ENCODE measurements at regions not wholly inside any gene's neighbourhood (a gene's known extent, or its start where the extent isn't known, plus 50 kb on each side); places are given as distances from the start of the nearest gene placed in this dataset.

DNA sequence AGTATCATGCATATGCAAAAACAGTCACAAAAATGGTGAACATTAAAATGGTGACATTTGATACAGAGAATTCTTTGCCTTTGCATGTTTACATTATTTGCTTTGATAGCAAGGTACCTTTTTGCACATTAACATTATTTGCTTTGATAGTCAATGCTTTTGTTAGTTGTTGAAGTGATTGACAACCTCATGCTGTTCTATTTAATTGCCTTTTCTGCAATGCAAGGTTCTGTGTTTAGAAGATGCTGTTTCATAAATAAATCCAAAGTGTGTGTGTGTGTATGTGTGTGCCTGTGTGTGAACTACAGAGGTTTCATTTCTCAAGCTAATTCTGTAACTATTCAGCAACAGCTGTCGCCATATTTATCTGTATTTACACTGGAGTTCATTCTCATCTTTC is 668.7 kb downstream of the NR2F1-AS1 start:
- DNase-seq: no peak

GRCh38 chr5:92911851-92912250 is 669.2 kb downstream of the NR2F1-AS1 start:
- DNase-seq: no peak

GRCh38 chr5:92911293-92911692 is 669.7 kb downstream of the NR2F1-AS1 start:
- DNase-seq: no peak

- no peak for DNase-seq
Measured at GRCh38 chr5:92909602-92909962, 671.4 kb downstream of the NR2F1-AS1 start.

GRCh38 chr5:92908952-92909601 is 671.9 kb downstream of the NR2F1-AS1 start:
- DNase-seq: no peak

- DNase-seq: no peak
Measured at GRCh38 chr5:92907938-92908606, 672.9 kb downstream of the NR2F1-AS1 start.

GRCh38 chr5:92906798-92907376 is 674.1 kb downstream of the NR2F1-AS1 start:
- no peak for DNase-seq

GRCh38 chr5:92904021-92904420 is 677.0 kb downstream of the NR2F1-AS1 start:
- no peak for DNase-seq

DNA sequence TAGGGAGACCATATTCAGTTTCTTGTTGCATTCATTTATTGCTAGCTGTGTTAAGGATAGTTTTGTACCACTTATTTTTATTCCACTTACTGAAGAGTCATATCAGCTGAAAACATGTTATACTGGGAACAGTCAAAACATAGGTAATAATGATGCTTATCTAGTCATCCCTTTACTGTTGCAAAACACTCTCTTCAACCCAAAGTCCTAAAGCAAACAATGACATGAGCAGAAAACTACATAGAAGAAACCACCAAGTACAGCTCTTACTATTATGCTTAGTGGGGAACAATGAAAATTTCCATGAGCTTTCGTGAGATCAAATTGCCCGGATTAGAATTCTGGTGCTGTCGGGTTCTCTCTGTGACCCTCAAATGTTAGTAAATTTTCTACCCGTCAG is 681.4 kb downstream of the NR2F1-AS1 start:
- no peak for DNase-seq

DNA sequence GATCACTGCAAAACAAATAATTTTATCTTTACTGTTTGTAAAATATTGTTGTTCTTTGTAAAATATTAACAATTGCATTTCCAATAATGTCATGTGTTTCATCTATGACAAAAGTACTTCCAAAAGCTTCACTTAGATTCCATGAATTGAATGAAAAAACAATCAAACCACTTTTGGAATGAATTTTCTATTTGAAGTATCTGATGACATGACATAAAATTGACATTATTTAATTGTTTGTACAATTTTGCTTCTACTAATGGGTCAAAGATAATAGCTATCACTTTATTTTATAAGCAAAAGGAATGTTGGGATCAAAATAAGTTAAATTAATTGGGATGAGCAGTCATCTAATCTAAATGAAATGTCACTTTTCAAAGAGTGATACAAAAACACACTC is 684.3 kb downstream of the NR2F1-AS1 start:
- no peak for DNase-seq

DNA sequence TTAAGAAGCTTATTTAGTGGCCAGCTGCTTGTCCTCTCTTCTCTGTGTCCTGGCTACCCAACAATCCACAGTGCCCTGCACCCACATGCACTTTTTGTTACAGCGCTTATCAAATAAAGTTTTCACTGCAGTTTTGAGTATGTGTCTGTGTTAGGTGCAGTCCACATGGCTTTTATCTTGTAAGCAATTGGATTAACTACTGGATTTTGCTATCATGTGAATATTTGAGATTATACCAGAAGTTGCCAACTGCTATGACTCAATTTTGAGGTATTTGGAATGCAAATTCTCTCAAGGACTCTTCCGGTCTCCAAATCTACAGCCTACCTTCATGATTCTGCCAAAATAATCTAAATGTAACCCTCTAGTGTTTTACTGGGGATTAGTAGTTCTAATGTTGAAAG is 690.2 kb downstream of the NR2F1-AS1 start:
- no peak for DNase-seq

- no peak for DNase-seq
Measured at GRCh38 chr5:92889140-92889539, 691.9 kb downstream of the NR2F1-AS1 start.

DNA sequence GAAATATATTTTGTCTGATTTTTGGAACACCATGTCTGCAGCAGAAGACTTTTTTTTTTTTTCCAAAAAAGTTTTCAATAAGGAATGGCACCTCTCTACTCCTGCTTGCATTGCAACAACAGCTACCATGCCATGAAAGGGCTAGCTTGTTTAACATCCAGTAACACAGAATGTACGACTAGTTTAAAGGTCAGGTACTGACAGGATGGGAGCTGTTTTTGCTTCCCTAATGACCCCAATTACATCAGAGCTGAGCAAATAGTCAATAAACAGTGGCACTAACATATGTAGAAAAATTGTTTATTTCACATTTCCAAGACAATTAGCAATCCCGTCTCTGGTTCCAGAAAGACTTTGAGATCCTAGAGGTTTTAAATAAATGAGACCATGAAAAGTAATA is 693.8 kb downstream of the NR2F1-AS1 start:
- DNase-seq: no peak

GRCh38 chr5:92886751-92887150 is 694.3 kb downstream of the NR2F1-AS1 start:
- no peak for DNase-seq

GRCh38 chr5:92885950-92886349 is 695.1 kb downstream of the NR2F1-AS1 start:
- DNase-seq: no peak

DNA sequence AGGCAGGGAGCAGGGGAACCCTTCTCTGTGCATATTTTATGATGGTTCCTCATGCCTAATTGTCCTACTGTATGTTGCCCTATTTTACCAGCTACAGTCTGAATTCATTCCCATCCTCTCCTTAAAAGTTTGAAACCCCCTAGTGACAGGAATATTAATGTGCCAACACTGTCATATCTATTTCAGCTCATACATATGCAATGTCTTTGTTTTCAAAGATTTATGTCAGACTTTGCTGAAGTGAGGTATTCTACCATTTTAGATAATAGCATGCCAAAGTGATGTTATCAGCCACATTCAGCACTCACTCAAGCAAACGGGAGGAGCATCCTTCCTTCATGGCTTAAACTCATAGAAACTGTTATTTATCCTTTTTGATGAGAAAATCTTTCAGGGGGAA is 696.5 kb downstream of the NR2F1-AS1 start:
- no peak for DNase-seq

GRCh38 chr5:92879806-92880543 is 701.0 kb downstream of the NR2F1-AS1 start:
- no peak for DNase-seq

GRCh38 chr5:92874790-92875189 is 706.2 kb downstream of the NR2F1-AS1 start:
- no peak for DNase-seq

GRCh38 chr5:92868442-92868841 is 712.6 kb downstream of the NR2F1-AS1 start:
- no peak for DNase-seq

DNA sequence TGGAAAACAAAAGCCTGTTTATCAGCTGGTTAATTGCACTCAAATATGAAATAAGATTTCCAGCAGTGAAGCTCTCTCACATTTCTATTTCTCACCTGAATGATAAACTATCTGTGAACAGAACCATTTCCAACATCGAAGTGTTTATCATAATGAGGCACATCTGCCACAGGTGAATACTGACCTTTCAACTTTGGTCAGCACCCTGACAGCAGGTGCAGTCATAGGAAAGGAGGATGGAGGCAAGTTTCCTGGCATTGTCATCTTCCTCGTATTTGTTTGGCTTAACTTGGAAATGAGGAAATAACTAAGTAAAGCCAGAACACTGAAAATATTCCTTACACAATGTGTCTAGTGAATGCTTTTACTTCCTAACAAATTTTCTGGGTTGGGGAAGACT is 716.4 kb downstream of the NR2F1-AS1 start:
- DNase-seq: no peak

DNA sequence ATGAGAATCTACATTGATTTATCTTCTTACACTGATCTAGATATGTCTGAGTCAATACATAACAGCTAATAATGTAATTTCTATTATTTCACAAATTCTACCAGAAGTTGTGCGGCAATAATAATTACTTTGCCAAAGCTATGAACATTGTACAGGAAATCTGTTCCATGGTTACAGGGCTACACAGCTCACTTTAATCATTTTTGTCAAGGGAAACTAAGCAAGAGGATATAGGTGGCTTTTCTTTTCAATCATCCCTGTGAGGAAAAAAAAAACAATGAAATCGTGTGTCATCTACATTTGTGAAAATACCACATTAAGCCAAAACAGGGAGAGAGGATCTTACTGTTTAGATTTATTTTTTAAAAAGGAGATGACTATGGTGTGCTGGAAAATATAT is 717.4 kb downstream of the NR2F1-AS1 start:
- DNase-seq: no peak

GRCh38 chr5:92861531-92862285 is 719.3 kb downstream of the NR2F1-AS1 start:
- DNase-seq: no peak

GRCh38 chr5:92860061-92860460 is 721.0 kb downstream of the NR2F1-AS1 start:
- no peak for DNase-seq
